Large intestine (tissue), 3 donors: ENCODE measurements at regions not wholly inside any gene's neighbourhood (a gene's known extent, or its start where the extent isn't known, plus 50 kb on each side); places are given as distances from the start of the nearest gene placed in this dataset.

Experiments used
- DNase-seq, 2 donors: peaks; one replicate each; pipeline versions ENCODE4 v3.0.0 to v3.0.0-alpha.2; 2013
- H3K27ac ChIP-seq: one replicate; pipeline ENCODE4 v1.5.1; 2013; ENCODE audit warnings: low read length
- H3K27me3 ChIP-seq: 2 replicates; pipeline ENCODE4 v1.6.1; 2013; ENCODE audit warnings: low read length; ENCODE audit not compliant: control insufficient read depth, insufficient read depth
- H3K36me3 ChIP-seq: 2 replicates; pipeline ENCODE4 v1.6.1; 2013; ENCODE audit warnings: low read length; ENCODE audit not compliant: control insufficient read depth, insufficient read depth
- H3K4me1 ChIP-seq: one replicate; pipeline ENCODE4 v1.6.1; 2013; ENCODE audit warnings: low read length; ENCODE audit not compliant: control insufficient read depth, insufficient read depth
- H3K4me3 ChIP-seq: one replicate; pipeline ENCODE4 v1.5.1; 2013; ENCODE audit warnings: low read length
- H3K9me3 ChIP-seq: one replicate; pipeline ENCODE4 v1.6.1; 2013; ENCODE audit warnings: mild to moderate bottlenecking, low read depth, low read length, moderate library complexity; ENCODE audit not compliant: control insufficient read depth
- WGBS: methylation state at CpG from one replicate; pipeline ENCODE4 v1.1.5; 2013; ENCODE audit warnings: low lambda C conversion rate; ENCODE audit not compliant: insufficient coverage; 5-methylcytosine and 5-hydroxymethylcytosine counted together

- no peaks in the 10 kb centered on the region for H3K9me3 ChIP-seq
- H3K4me1 ChIP-seq = no peaks in the 10 kb centered on the region
- no CpG with 5 or more reads among the region's 5 CpGs for WGBS
- no peaks in the 10 kb centered on the region for H3K27me3 ChIP-seq
- H3K27ac ChIP-seq = no peak overlapping the region
- DNase-seq = no peak
- no peaks in the 10 kb centered on the region for H3K36me3 ChIP-seq
- no peak overlapping the region for H3K4me3 ChIP-seq
Measured at GRCh38 chr9:119002491-119002890, 366.7 kb downstream of the BRINP1 start.

DNA sequence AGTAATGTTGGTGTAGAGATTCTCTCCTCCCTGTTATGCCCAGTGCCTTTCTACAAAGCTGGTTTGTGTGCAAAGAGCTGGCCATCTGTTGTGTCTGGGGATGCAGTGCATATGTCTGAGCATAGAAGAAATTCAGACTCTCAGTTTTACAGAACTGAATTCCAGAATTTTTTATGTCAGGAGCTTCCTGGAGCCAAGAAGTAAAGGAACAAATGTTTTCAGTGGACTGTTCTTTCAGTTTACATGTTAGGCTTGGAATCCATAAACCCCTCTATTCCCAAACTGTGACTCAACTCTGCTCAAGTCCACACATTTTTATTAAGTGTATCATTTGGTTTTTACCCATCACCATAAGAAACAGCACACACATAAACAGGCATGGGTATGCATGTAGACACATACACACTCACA is 366.0 kb downstream of the BRINP1 start:
- Histone ChIP-seq H3K9me3 (no peaks in the 10 kb centered on the region), H3K4me1 (no peaks in the 10 kb centered on the region), H3K27ac (no peak overlapping the region), H3K36me3 (no peaks in the 10 kb centered on the region), H3K4me3 (no peak overlapping the region), H3K27me3 (no peaks in the 10 kb centered on the region)
- DNase-seq = no peak

DNA sequence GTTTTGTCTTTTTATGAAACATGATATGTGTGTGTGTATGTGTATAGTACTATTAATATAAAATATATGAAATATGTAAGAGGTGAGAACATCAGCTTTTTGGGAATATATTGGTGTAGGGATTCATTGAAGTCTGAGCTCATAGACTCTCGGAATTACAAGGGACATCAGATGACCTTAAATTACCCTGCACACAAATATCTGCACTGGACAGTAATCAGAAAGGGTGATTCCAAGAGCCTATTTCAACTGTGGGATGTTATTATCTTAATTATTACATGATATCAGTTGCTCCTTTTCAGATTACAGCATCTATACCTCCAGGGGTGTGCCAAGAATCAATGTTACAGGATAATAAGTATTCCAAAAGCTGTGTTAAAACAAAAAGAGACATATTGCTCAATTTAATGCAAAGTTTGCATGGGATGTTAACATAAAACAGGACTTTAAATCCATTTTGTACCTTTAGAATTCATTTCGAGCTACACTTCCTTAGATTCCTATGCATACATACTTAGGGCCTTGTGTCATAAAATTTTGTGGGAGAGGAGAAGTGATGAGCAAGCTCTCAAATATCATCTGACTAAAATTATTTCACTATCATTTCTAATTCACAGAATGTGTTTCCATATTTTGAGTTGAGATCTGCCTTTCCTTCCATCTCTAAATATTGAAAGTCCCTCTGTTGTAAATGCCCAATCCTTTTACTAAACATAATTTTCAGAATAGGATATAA is 365.2 kb downstream of the BRINP1 start:
- no peak overlapping the region for H3K27ac ChIP-seq

GRCh38 chr9:119004618-119004990 is 364.6 kb downstream of the BRINP1 start:
- H3K9me3 ChIP-seq = no peaks in the 10 kb centered on the region
- no peak overlapping the region for H3K27ac ChIP-seq
- H3K36me3 ChIP-seq = no peaks in the 10 kb centered on the region
- no CpG with 5 or more reads among the region's 2 CpGs for WGBS
- H3K4me1 ChIP-seq = no peaks in the 10 kb centered on the region
- no peaks in the 10 kb centered on the region for H3K27me3 ChIP-seq
- DNase-seq = no peak
- H3K4me3 ChIP-seq = no peak overlapping the region

More for the DNA sequence above, 365.2 kb downstream of the BRINP1 start:
- Histone ChIP-seq H3K4me3 (no peak overlapping the region), H3K27me3 (no peaks in the 10 kb centered on the region), H3K4me1 (no peaks in the 10 kb centered on the region), H3K9me3 (no peaks in the 10 kb centered on the region), H3K36me3 (no peaks in the 10 kb centered on the region)
- WGBS = 100% methylated on average over 1 of the region's 2 CpGs
- DNase-seq = no peak

DNA sequence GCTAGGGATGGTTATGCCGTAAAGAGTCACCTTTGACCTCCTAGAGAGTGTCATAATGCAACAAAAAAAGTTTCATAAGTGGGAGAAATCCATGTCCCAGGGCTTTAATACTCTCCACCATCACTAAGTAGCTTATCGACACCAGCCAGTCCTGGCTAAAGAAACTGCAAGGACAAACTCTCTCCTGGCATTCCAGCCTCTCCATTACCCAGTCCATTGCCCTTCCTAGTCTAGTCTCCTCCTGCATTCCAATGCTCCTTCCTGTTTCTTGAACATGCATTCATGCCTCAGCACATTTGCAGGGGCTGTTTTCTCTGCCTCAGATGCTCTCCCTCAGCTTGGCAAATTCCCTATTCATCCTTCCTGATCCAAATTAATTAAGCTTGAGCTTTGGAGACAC is 364.1 kb downstream of the BRINP1 start:
- no CpG with 5 or more reads among the region's 2 CpGs for WGBS
- H3K27ac ChIP-seq = no peak overlapping the region
- DNase-seq = no peak

GRCh38 chr9:119009249-119009648 is 360.0 kb downstream of the BRINP1 start:
- H3K36me3 ChIP-seq = no peaks in the 10 kb centered on the region
- H3K4me1 ChIP-seq = no peaks in the 10 kb centered on the region
- H3K4me3 ChIP-seq = no peak overlapping the region
- DNase-seq = no peak
- no peaks in the 10 kb centered on the region for H3K9me3 ChIP-seq
- H3K27ac ChIP-seq = no peak overlapping the region
- H3K27me3 ChIP-seq = no peaks in the 10 kb centered on the region
- WGBS = 30% methylated on average over 2 of the region's 4 CpGs

More for the DNA sequence above, 364.1 kb downstream of the BRINP1 start:
- no peaks in the 10 kb centered on the region for H3K9me3 ChIP-seq
- H3K27me3 ChIP-seq = no peaks in the 10 kb centered on the region
- H3K4me3 ChIP-seq = no peak overlapping the region
- H3K4me1 ChIP-seq = no peaks in the 10 kb centered on the region
- no peaks in the 10 kb centered on the region for H3K36me3 ChIP-seq

DNA sequence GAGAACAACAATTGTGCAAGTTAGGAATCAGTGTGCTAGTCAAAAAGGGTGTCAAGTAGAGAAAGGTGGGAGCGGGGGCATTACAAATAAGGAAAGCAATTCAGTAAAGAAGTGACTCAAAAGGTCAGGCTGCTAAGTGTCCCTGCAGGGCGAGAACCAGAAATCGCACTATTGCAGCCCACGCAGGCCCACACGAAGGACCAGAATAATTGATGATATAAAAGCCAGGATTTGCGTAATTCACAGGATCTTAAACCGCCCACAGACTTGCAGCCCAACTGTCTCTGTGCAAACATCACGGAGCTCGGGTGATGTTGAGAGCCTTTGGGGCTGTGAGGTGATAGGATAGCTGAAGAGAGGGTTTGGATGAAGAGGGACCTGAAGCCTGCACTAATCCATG is 349.0 kb downstream of the BRINP1 start:
- Histone ChIP-seq H3K4me1 (no peaks in the 10 kb centered on the region), H3K36me3 (no peaks in the 10 kb centered on the region), H3K4me3 (no peak overlapping the region), H3K27me3 (no peaks in the 10 kb centered on the region), H3K27ac (no peak overlapping the region), H3K9me3 (no peaks in the 10 kb centered on the region)
- WGBS = no CpG with 5 or more reads among the region's 9 CpGs
- no peak for DNase-seq

- no peaks in the 10 kb centered on the region for H3K9me3 ChIP-seq
- no peaks in the 10 kb centered on the region for H3K27me3 ChIP-seq
- 80% methylated on average over 1 of the region's 4 CpGs for WGBS
- no peak for DNase-seq
- no peak overlapping the region for H3K4me3 ChIP-seq
- no peaks in the 10 kb centered on the region for H3K36me3 ChIP-seq
- no peaks in the 10 kb centered on the region for H3K4me1 ChIP-seq
- no peak overlapping the region for H3K27ac ChIP-seq
Measured at GRCh38 chr9:119020730-119021333, 348.4 kb downstream of the BRINP1 start.

DNA sequence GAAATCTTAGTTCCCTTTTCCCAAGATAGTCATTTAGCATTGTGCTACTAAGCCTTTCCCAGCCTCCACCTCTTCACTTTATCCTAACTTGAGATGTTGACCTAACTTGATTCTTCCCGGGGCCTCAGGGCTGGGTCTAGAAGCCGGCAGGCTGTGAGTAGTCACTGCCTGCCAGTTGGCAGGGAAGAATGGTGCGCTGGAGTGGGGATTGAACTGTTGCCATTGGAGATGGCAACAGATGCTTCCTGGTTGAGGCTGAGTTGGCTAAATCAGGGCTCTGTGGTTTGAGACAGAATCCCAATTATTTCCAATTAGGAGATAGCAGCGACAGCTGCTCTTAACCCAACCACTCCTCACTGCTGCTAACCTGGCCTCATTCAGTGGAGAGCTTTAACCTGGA is 343.1 kb downstream of the BRINP1 start:
- no peak overlapping the region for H3K4me3 ChIP-seq
- DNase-seq = no peak
- no CpG with 5 or more reads among the region's 4 CpGs for WGBS
- no peaks in the 10 kb centered on the region for H3K4me1 ChIP-seq
- no peaks in the 10 kb centered on the region for H3K9me3 ChIP-seq
- H3K27me3 ChIP-seq = no peaks in the 10 kb centered on the region
- no peaks in the 10 kb centered on the region for H3K36me3 ChIP-seq
- no peak overlapping the region for H3K27ac ChIP-seq

GRCh38 chr9:119027901-119028699 is 341.1 kb downstream of the BRINP1 start:
- H3K4me1 ChIP-seq = no peaks in the 10 kb centered on the region
- H3K36me3 ChIP-seq = no peaks in the 10 kb centered on the region
- H3K4me3 ChIP-seq = no peak overlapping the region
- no peak overlapping the region for H3K27ac ChIP-seq
- H3K27me3 ChIP-seq = no peaks in the 10 kb centered on the region
- DNase-seq = no peak
- WGBS = 58% methylated on average over 5 of the region's 7 CpGs
- H3K9me3 ChIP-seq = peaks cover 3% of the 10 kb centered on the region
